Mesenchymal stem cell (in vitro differentiated cells and primary cell): ENCODE measurements at regions not wholly inside any gene's neighbourhood (a gene's known extent, or its start where the extent isn't known, plus 50 kb on each side); places are given as distances from the start of the nearest gene placed in this dataset.

ENCODE experiments used
- DNase-seq: peaks from one replicate; pipeline ENCODE4 v3.0.0-alpha.2; 2013
- H2AFZ ChIP-seq: one replicate; pipeline ENCODE4 v1.6.1; 2013; ENCODE audit warnings: low read depth, mild to moderate bottlenecking, control low read depth, inconsistent platforms, low read length, moderate library complexity
- H2AK5ac ChIP-seq: 2 replicates; pipeline ENCODE4 v1.6.1; 2013; ENCODE audit warnings: low read length, moderate library complexity, mild to moderate bottlenecking, inconsistent platforms; ENCODE audit not compliant: severe bottlenecking
- H2BK120ac ChIP-seq: one replicate; pipeline ENCODE4 v1.6.1; 2013; ENCODE audit warnings: low read depth, mild to moderate bottlenecking, inconsistent platforms, low read length, moderate library complexity
- H2BK12ac ChIP-seq, 2 experiments: one replicate each; pipeline ENCODE4 v1.6.1; 2013; ENCODE audit warnings: inconsistent platforms in 2 of 2, low read length in 2 of 2, mild to moderate bottlenecking in 2 of 2, moderate library complexity in 2 of 2, control low read depth in 1 of 2
- H2BK15ac ChIP-seq: one replicate; pipeline ENCODE4 v1.6.1; 2013; ENCODE audit warnings: mild to moderate bottlenecking, low read depth, inconsistent platforms; ENCODE audit not compliant: poor library complexity, severe bottlenecking
- H2BK5ac ChIP-seq: 2 replicates; pipeline ENCODE4 v1.6.1; 2013; ENCODE audit warnings: low read depth, mild to moderate bottlenecking, low read length, control low read depth, inconsistent platforms; ENCODE audit not compliant: poor library complexity, severe bottlenecking
- H3K14ac ChIP-seq, 2 experiments: one replicate each; pipeline ENCODE4 v1.6.1; 2013; ENCODE audit warnings: inconsistent platforms in 2 of 2, low read length in 2 of 2, control low read depth in 1 of 2, mild to moderate bottlenecking in 1 of 2, moderate library complexity in 1 of 2
- H3K18ac ChIP-seq, 2 experiments: one replicate each; pipeline ENCODE4 v1.6.1; 2013; ENCODE audit warnings: inconsistent platforms in 2 of 2, low read length in 2 of 2, control low read depth in 1 of 2, low read depth in 1 of 2, mild to moderate bottlenecking in 1 of 2
- H3K23ac ChIP-seq, 2 experiments: one replicate each; pipeline ENCODE4 v1.6.1; 2013; ENCODE audit warnings: inconsistent platforms in 2 of 2, low read length in 2 of 2, mild to moderate bottlenecking in 2 of 2, moderate library complexity in 2 of 2, control low read depth in 1 of 2
- H3K27ac ChIP-seq: 2 replicates; pipeline ENCODE4 v1.5.1; 2013; ENCODE audit warnings: mild to moderate bottlenecking, moderate library complexity, low read length, control low read depth, inconsistent platforms; ENCODE audit not compliant: poor library complexity, severe bottlenecking
- H3K27me3 ChIP-seq, 2 experiments: 2 replicates each; pipeline versions ENCODE4 v1.6.1 to v1.7.0; 2013; ENCODE audit warnings: low read length in 2 of 2, mild to moderate bottlenecking in 2 of 2, moderate library complexity in 2 of 2, control low read depth in 1 of 2, inconsistent platforms in 1 of 2; ENCODE audit not compliant: control insufficient read depth in 1 of 2, insufficient read depth in 1 of 2
- H3K36me3 ChIP-seq, 2 experiments: 2 replicates each; pipeline versions ENCODE4 v1.6.1 to v1.7.0; 2013; ENCODE audit warnings: low read length in 2 of 2, control low read depth in 1 of 2, inconsistent platforms in 1 of 2, low read depth in 1 of 2, mild to moderate bottlenecking in 1 of 2; ENCODE audit not compliant: insufficient read depth in 2 of 2, control insufficient read depth in 1 of 2
- H3K4ac ChIP-seq, 2 experiments: one replicate each; pipeline ENCODE4 v1.6.1; 2013; ENCODE audit warnings: inconsistent platforms in 2 of 2, low read length in 2 of 2, mild to moderate bottlenecking in 2 of 2, moderate library complexity in 2 of 2, control low read depth in 1 of 2, low read depth in 1 of 2
- H3K4me1 ChIP-seq: 2 replicates; pipeline ENCODE4 v1.6.1; 2013; ENCODE audit warnings: low read depth, low read length, control low read depth; ENCODE audit not compliant: control insufficient read depth, insufficient read depth
- H3K4me2 ChIP-seq: 2 replicates; pipeline ENCODE4 v1.6.1; 2013; ENCODE audit warnings: low read length, mild to moderate bottlenecking, inconsistent platforms; ENCODE audit not compliant: poor library complexity, severe bottlenecking
- H3K4me3 ChIP-seq, 2 experiments: 2 replicates each; pipeline versions ENCODE4 v1.5.1 to v1.7.0; 2013; ENCODE audit warnings: low read length in 2 of 2, mild to moderate bottlenecking in 2 of 2, control low read depth in 1 of 2, low read depth in 1 of 2; ENCODE audit not compliant: insufficient read depth in 1 of 2
- H3K79me1 ChIP-seq: replicated peaks from 2 replicates; pipeline ENCODE4 v1.6.1; 2013; ENCODE audit warnings: mild to moderate bottlenecking, control low read depth, low read length, inconsistent platforms; ENCODE audit not compliant: poor library complexity, severe bottlenecking
- H3K9ac ChIP-seq: 2 replicates; pipeline ENCODE4 v1.7.0; 2013; ENCODE audit warnings: mild to moderate bottlenecking, low read length, moderate library complexity
- H3K9me3 ChIP-seq: 2 replicates; pipeline ENCODE4 v1.7.0; 2013; ENCODE audit warnings: mild to moderate bottlenecking, low read length; ENCODE audit not compliant: control insufficient read depth
- H4K8ac ChIP-seq: one replicate; pipeline ENCODE4 v1.6.1; 2013; ENCODE audit warnings: inconsistent platforms, mild to moderate bottlenecking, low read length, moderate library complexity
- H4K91ac ChIP-seq: one replicate; pipeline ENCODE4 v1.6.1; 2013; ENCODE audit warnings: mild to moderate bottlenecking, low read length, inconsistent platforms
- WGBS: methylation state at CpG from one replicate; pipeline ENCODE4 v1.1.7; 2013; ENCODE audit warnings: mixed read lengths; 5-methylcytosine and 5-hydroxymethylcytosine counted together

- peak overlapping the region in 1 of 2 experiments; percentile 60 for H3K14ac ChIP-seq
- peaks cover 0 to 2% of the 10 kb centered on the region in 2 experiments for H3K27me3 ChIP-seq
- no peak overlapping the region for H3K4ac ChIP-seq
- no peaks in the 10 kb centered on the region for H3K79me1 ChIP-seq
- H3K9me3 ChIP-seq, result no peaks in the 10 kb centered on the region
- peaks cover 2% of the 10 kb centered on the region for H3K4me1 ChIP-seq
- H3K23ac ChIP-seq, result no peak overlapping the region
- H2BK12ac ChIP-seq, result no peak overlapping the region
- no peak overlapping the region for H4K91ac ChIP-seq
- DNase-seq, result no peak
- H3K9ac ChIP-seq, result no peak overlapping the region
- H2BK5ac ChIP-seq, result no peak overlapping the region
- H3K36me3 ChIP-seq, result no peaks in the 10 kb centered on the region
- no peak overlapping the region for H3K18ac ChIP-seq
- H2AK5ac ChIP-seq, result no peak overlapping the region
- no peak overlapping the region for H3K4me2 ChIP-seq
- no peak overlapping the region for H2BK120ac ChIP-seq
- H2BK15ac ChIP-seq, result no peak overlapping the region
- WGBS, result 72% methylated on average over 6 of the region's 8 CpGs
- H2AFZ ChIP-seq, result no peak overlapping the region
- no peak overlapping the region for H4K8ac ChIP-seq
- H3K4me3 ChIP-seq, result no peak overlapping the region
- H3K27ac ChIP-seq, result no peak overlapping the region
These were observed 731.5 kb upstream of the FZD8 start for GRCh38 chr10:36373424-36374096.

GRCh38 chr10:36367362-36367761 lies 725.3 kb upstream of the FZD8 start:
- Histone ChIP-seq H2AK5ac (no peak overlapping the region), H4K91ac (no peak overlapping the region), H2BK12ac (no peak overlapping the region), H3K4me2 (no peak overlapping the region), H3K14ac (no peak overlapping the region), H3K4me3 (no peak overlapping the region), H4K8ac (no peak overlapping the region), H3K27ac (no peak overlapping the region), H3K79me1 (no peaks in the 10 kb centered on the region), H3K4ac (no peak overlapping the region), H2BK120ac (no peak overlapping the region), H3K9me3 (no peaks in the 10 kb centered on the region), H3K4me1 (peaks cover 2% of the 10 kb centered on the region), H3K18ac (no peak overlapping the region), H2BK5ac (no peak overlapping the region), H3K36me3 (no peaks in the 10 kb centered on the region), H2AFZ (no peak overlapping the region), H3K9ac (no peak overlapping the region), H2BK15ac (no peak overlapping the region), H3K23ac (no peak overlapping the region), H3K27me3 (peaks cover 0 to 2% of the 10 kb centered on the region in 2 experiments)
- no peak for DNase-seq
- no CpG with 5 or more reads among the region's 3 CpGs for WGBS

GRCh38 chr10:36366843-36367242 lies 724.7 kb upstream of the FZD8 start:
- no peak for DNase-seq
- H3K27ac ChIP-seq, result no peak overlapping the region
- no peaks in the 10 kb centered on the region for H3K36me3 ChIP-seq
- no peak overlapping the region for H3K4me2 ChIP-seq
- no peak overlapping the region for H3K14ac ChIP-seq
- H3K4me1 ChIP-seq, result peaks cover 2% of the 10 kb centered on the region
- no peaks in the 10 kb centered on the region for H3K9me3 ChIP-seq
- no peak overlapping the region for H2AFZ ChIP-seq
- no peak overlapping the region for H4K8ac ChIP-seq
- H3K79me1 ChIP-seq, result no peaks in the 10 kb centered on the region
- no peak overlapping the region for H3K4me3 ChIP-seq
- H3K4ac ChIP-seq, result no peak overlapping the region
- H3K9ac ChIP-seq, result no peak overlapping the region
- H2BK15ac ChIP-seq, result no peak overlapping the region
- H2BK120ac ChIP-seq, result no peak overlapping the region
- H4K91ac ChIP-seq, result no peak overlapping the region
- no peak overlapping the region for H2BK12ac ChIP-seq
- H2AK5ac ChIP-seq, result no peak overlapping the region
- no peak overlapping the region for H3K18ac ChIP-seq
- no peak overlapping the region for H2BK5ac ChIP-seq
- peaks cover 0 to 2% of the 10 kb centered on the region in 2 experiments for H3K27me3 ChIP-seq
- no peak overlapping the region for H3K23ac ChIP-seq

GRCh38 chr10:36366065-36366464 lies 724.0 kb upstream of the FZD8 start:
- H3K4me1 ChIP-seq, result peaks cover 2% of the 10 kb centered on the region
- H4K8ac ChIP-seq, result no peak overlapping the region
- no peak overlapping the region for H2BK12ac ChIP-seq
- no peaks in the 10 kb centered on the region for H3K36me3 ChIP-seq
- H3K4me2 ChIP-seq, result no peak overlapping the region
- H3K27ac ChIP-seq, result no peak overlapping the region
- H3K79me1 ChIP-seq, result no peaks in the 10 kb centered on the region
- H3K27me3 ChIP-seq, result peaks cover 0 to 2% of the 10 kb centered on the region in 2 experiments
- H3K23ac ChIP-seq, result no peak overlapping the region
- no peak overlapping the region for H3K4me3 ChIP-seq
- no peak overlapping the region for H2AK5ac ChIP-seq
- 100% methylated on average over 2 of the region's 2 CpGs for WGBS
- no peak for DNase-seq
- H2BK15ac ChIP-seq, result no peak overlapping the region
- no peak overlapping the region for H3K14ac ChIP-seq
- no peak overlapping the region for H4K91ac ChIP-seq
- no peak overlapping the region for H2AFZ ChIP-seq
- H3K9ac ChIP-seq, result no peak overlapping the region
- no peaks in the 10 kb centered on the region for H3K9me3 ChIP-seq
- H3K4ac ChIP-seq, result no peak overlapping the region
- H2BK120ac ChIP-seq, result no peak overlapping the region
- H3K18ac ChIP-seq, result no peak overlapping the region
- H2BK5ac ChIP-seq, result no peak overlapping the region
